Brain pericyte (primary cell): ENCODE measurements at regions not wholly inside any gene's neighbourhood (a gene's known extent, or its start where the extent isn't known, plus 50 kb on each side); places are given as distances from the start of the nearest gene placed in this dataset.
"Not testable (repeated sequence)": the region's sequence is repeated elsewhere in the genome, so short reads cannot be mapped to it uniquely, and the experiment has no call there.

Experiments used
- DNase-seq: peaks from one replicate; pipeline ENCODE4 v3.0.0-alpha.2; 2012; ENCODE audit warnings: low read depth, low spot score

- DNase-seq: not testable (repeated sequence)
Observed at GRCh38 chr4:150026987-150027386, 51.3 kb upstream of the DCLK2 start.
